GM18873 (cell line): ENCODE measurements at regions not wholly inside any gene's neighbourhood (a gene's known extent, or its start where the extent isn't known, plus 50 kb on each side); places are given as distances from the start of the nearest gene placed in this dataset.
"Not testable (repeated sequence)": the region's sequence is repeated elsewhere in the genome, so short reads cannot be mapped to it uniquely, and the experiment has no call there.

Experiments
- ATAC-seq: cut with Tn5 transposase; IDR thresholded peaks from one replicate; pipeline ENCODE4 v1.9.1; 2021; ENCODE audit warnings: mild to moderate bottlenecking, moderate library complexity, moderate number of reproducible peaks; ENCODE audit not compliant: unreplicated experiment, low FRiP score

DNA sequence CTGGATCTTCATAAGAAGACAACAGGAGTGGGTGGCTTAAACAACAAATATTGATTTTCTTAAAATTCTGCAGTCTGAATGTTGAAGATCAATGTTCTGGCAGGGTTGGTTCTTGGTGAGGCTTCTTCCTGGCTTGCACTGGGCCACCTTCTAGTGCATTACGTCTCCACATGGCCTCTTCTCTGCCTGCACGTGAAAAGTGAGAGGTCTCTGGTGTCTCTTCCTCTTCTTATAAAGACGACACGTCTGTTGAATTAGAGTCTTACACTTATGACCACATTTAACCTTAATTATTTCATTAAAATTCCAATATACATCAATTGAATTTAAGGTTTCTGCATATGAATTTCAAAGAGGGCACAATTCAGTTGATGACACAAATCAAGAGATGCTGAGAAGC, 1100.1 kb downstream of the TMEM121 start:
- ATAC-seq = not testable (repeated sequence)

DNA sequence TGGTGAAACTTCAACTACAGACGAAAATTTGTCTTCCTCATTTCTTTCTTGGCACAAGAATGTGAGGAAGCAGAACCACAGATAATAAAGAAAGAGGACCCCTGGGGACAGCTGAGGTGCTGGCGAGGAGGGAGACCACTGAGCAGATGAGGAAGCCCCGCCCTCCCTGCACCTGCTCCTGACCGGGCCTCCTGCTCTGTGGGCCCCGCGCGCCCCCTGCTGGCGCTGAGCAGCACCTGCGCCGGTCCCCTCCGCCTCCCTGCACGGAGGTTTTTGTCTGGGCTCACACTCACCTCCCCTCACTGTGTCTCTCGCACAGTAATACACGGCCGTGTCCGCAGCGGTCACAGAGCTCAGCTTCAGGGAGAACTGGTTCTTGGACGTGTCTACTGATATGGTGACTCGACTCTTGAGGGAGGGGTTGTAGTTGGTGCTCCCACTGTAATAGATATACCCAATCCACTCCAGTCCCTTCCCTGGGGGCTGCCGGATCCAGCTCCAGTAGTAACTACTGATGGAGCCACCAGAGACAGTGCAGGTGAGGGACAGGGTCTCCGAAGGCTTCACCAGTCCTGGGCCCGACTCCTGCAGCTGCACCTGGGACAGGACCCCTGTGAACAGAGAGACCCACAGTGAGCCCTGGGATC, 1100.7 kb downstream of the TMEM121 start:
- not testable (repeated sequence) for ATAC-seq

DNA sequence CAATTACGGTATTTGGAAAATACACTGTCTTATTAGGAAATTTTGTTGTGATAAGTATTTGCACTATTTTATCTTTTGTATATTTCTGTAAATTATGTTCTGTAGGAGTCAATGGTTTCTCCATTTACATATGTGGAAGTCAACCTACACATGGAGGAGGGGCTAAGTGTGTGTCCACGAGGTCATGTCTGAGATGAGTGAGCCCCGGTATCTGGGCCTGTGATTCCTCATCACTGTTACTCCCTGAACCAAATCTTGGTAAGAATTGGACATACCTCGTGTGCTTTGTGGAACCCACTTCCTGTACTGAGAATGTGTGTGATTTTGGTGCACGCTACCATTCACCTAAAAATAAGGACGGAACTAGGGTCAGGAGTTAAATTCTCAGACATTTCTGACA, 1105.5 kb downstream of the TMEM121 start:
- no peak for ATAC-seq

- no peak for ATAC-seq
Measured at GRCh38 chr14:106633721-106634120, 1107.3 kb downstream of the TMEM121 start.

DNA sequence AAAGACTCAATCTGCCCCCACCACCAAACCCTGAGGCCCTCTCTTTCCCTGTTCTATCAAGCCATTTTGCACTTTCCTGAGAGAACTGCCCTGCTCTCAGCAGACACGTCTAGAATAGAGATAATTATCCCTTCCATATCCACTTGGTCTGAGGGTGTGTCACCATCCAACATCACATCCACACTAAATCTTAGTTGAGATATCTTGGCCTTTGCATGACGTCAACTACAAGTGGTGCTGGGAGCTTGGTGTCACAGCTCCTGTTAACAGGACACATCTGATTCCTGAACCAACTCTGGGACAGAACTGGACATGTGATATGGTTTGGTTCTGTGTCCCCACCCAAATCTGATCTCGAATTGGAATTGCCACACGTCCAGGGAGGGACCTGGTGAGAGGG, 1109.2 kb downstream of the TMEM121 start:
- ATAC-seq = no peak

DNA sequence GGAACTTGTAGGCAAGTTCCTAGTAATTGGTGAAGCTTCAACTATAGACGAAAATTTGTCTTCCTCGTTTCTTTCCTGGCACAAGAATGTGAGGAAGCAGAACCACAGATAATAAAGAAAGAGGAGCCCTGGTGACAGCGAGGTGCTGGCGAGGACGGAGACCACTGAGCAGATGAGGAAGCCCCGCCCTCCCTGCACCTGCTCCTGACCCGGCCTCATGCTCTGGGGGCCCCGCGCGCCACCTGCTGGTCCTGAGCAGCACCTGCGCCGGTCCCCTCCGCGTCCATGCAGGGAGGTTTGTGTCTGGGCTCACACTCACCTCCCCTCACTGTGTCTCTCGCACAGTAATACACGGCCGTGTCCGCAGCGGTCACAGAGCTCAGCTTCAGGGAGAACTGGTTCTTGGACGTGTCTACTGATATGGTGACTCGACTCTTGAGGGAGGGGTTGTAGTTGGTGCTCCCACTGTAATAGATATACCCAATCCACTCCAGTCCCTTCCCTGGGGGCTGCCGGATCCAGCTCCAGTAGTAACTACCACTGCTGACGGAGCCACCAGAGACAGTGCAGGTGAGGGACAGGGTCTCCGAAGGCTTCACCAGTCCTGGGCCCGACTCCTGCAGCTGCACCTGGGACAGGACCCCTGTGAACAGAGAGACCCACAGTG, 1112.5 kb downstream of the TMEM121 start:
- not testable (repeated sequence) for ATAC-seq

GRCh38 chr14:106642090-106642489, 1115.7 kb downstream of the TMEM121 start:
- no peak for ATAC-seq

GRCh38 chr14:106642971-106643370, 1116.6 kb downstream of the TMEM121 start:
- not testable (repeated sequence) for ATAC-seq

DNA sequence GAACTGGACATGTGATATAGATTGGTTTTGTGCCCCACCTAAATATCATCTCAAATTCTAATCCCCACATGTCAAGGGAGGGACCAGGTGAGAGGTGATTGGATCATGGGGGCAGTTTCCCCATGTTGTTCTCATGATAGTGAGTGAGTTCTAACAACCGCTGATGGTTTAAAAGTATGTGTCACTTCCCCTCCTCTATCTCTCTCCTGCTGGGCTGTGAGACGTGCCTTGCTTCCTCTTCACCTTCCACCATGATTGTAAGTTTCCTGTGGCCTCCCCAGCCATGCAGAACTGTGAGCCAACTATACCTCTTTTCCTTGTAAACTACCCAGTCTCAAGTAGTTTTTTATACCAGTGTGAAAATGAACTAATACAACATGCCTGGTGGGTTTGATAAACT, 1122.5 kb downstream of the TMEM121 start:
- ATAC-seq = not testable (repeated sequence)

DNA sequence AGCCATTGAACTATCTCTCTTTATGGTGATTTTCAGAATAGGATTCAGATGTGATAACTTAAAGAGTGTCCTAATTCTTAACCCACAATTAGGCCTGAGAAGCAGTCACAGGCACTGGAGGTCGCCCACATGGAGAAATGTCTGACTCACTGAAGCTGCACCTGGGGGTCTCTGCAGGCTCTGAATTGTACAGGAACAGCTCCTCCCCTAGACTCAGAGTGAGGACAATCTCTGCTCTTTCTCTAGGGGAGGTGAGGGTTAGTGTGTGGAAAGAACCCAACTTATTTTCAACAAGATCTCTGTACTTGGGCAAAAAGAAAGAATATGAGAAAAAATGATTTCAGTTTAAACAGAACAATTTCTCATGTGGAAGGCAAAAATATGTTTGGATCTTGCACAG, 1124.6 kb downstream of the TMEM121 start:
- no peak for ATAC-seq

DNA sequence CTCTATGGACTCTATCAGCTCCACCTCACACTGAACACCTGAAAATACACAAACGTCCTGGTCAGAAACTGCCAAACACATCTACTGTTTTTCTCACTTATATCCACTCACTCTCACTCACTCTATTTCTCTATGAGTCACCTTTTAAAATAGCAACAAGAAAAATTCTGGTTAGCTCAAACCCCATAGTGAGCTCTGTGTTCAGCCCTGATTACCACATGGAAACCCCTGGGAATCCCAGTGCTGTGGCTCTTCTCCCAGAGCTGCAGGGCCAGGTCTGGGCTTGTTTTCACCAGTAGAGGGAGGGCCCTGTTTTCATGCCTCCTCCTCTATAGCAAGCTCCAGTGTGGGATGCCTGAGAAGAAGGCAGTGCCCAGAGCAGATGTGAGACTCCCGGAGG, 1126.1 kb downstream of the TMEM121 start:
- ATAC-seq = no peak

- no peak for ATAC-seq
Measured at GRCh38 chr14:106657460-106657859, 1131.1 kb downstream of the TMEM121 start.

- ATAC-seq = not testable (repeated sequence)
Measured at GRCh38 chr14:106658066-106658860, 1131.9 kb downstream of the TMEM121 start.

- ATAC-seq = not testable (repeated sequence)
Measured at GRCh38 chr14:106661561-106661960, 1135.2 kb downstream of the TMEM121 start.

DNA sequence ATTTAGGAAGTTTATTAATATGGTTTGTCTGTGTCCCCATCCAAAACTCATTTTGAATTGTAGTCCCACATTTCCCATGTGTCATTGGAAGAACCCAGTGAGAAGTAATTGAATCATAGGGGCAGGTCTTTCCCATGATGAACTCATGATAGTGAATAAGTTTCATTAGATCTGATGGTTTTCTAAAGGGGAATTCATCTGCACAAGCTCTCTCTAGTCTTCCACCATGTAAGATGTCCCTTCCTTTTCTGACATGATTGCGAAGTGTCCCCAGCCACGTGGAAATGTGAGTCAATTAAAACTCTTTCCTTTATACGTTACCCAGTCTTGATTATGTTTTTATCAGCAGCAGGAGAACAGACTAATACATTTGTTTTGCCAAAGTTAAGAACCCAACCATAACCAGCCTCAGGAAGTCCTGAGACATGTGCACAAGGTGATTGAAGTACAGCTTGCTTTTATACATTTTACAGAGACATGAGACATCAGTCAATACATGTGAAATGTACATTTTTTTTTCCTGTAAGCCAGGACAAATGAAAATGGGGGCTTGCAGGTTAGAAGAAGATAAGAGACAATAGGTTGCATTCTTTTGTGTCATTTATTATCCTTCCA, 1136.7 kb downstream of the TMEM121 start:
- no peak for ATAC-seq

DNA sequence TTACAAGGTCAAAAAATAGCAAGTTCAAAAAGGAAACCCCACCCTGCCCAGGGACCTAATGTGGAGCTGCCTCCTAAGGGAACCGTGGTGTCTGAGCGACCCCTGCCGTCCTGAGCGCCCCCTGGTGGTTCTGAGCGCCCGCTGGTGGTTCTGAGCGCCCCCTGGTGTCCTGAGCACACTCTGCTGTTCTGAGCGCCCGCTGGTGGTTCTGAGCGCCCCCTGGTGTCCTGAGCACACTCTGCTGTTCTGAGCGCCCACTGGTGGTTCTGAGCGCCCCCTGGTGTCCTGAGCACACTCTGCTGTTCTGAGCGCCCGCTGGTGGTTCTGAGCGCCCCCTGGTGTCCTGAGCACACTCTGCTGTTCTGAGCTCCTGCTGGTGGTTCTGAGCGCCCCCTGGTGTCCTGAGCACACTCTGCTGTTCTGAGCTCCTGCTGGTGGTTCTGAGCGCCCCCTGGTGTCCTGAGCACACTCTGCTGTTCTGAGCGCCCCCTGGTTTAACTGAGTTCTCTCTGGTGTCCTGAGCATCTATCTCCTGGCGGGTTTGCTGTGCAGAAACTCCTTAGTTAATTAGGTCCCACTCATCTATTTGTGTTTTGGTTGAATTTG, 1137.5 kb downstream of the TMEM121 start:
- ATAC-seq = not testable (repeated sequence)

GRCh38 chr14:106665814-106666213, 1139.4 kb downstream of the TMEM121 start:
- no peak for ATAC-seq

DNA sequence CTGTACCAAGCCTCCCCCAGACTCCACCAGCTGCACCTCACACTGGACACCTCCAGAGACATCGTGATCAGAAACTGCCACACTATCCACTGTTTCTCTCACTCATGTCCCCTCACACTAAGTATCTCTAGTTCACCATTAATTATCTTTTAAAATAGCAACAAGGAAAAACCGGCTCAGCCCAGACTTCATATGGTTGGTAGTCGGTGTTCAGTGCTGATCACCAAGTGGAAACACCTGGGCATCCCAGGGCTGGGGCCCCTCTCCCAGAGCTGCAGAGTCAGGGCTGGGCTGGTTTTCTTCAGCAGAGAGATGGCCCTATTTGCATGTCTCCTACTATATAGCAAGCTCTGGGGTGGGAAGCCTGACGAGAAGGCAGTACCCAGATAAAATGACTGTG, 1140.0 kb downstream of the TMEM121 start:
- ATAC-seq = no peak

- no peak for ATAC-seq
Measured at GRCh38 chr14:106670011-106670410, 1143.6 kb downstream of the TMEM121 start.

GRCh38 chr14:106674093-106674492, 1147.7 kb downstream of the TMEM121 start:
- not testable (repeated sequence) for ATAC-seq
